ENCODE measurements at regions not wholly inside any gene's neighbourhood (a gene's known extent, or its start where the extent isn't known, plus 50 kb on each side); places are given as distances from the start of the nearest gene placed in this dataset.

GRCh38 chrX:39652336-39652735 is 445.4 kb downstream of the BCOR start:
- POLR2A ChIA-PET: no interaction called here
- Histone ChIP-seq H3K4me3 (ENCODE audit: low read depth, low read length) (no peak overlapping the region), H3K36me3 (ENCODE audit: control insufficient read depth, insufficient read depth, low read length) (no peaks in the 10 kb centered on the region), H3K27me3 (ENCODE audit: control insufficient read depth, insufficient read depth, low read length) (no peaks in the 10 kb centered on the region)
- TF ChIP-seq, protein P1, sequence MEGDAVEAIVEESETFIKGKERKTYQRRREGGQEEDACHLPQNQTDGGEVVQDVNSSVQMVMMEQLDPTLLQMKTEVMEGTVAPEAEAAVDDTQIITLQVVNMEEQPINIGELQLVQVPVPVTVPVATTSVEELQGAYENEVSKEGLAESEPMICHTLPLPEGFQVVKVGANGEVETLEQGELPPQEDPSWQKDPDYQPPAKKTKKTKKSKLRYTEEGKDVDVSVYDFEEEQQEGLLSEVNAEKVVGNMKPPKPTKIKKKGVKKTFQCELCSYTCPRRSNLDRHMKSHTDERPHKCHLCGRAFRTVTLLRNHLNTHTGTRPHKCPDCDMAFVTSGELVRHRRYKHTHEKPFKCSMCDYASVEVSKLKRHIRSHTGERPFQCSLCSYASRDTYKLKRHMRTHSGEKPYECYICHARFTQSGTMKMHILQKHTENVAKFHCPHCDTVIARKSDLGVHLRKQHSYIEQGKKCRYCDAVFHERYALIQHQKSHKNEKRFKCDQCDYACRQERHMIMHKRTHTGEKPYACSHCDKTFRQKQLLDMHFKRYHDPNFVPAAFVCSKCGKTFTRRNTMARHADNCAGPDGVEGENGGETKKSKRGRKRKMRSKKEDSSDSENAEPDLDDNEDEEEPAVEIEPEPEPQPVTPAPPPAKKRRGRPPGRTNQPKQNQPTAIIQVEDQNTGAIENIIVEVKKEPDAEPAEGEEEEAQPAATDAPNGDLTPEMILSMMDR (IDR thresholded peaks at IDR 0.05; ENCODE audit: insufficient read depth, low read depth, low read length): peak; percentile 42
- no peak for DNase-seq (ENCODE audit: low read depth)
- CTCF ChIA-PET: interaction anchor here (0.8 to 2.1 kb wide), 2 partner anchors 10 to 452 kb away, joined by 3 to 6 read pairs; no protein-coding TSS in a partner anchor

DNA sequence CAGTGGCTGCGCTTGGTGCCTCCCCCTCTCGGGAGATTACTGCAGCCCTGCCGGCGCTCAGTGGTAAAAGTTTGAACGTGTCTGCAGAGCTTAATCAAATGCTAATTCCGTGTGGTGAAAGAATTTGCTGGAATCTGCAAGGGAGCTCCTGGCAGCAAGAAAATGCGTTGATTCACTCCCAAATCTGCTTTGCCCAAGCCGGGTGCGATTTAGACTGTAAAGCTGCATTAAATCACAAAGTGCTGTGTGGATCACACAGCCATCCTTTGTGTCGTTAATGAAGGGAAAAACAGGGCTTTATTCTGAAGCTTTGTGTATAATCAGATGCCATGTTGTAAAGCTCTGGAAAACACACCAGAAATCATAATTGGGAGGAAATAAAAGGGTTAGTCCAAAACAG is 444.1 kb downstream of the BCOR start:
- TF ChIP-seq, protein P1 (IDR thresholded peaks at IDR 0.05; ENCODE audit: insufficient read depth, low read depth, low read length): no peak
- CTCF ChIA-PET: no interaction called here
- POLR2A ChIA-PET: no interaction called here
- no peak overlapping the region for H3K4me3 ChIP-seq (ENCODE audit: low read depth, low read length)
- no peak for DNase-seq (ENCODE audit: low read depth)
- no peaks in the 10 kb centered on the region for H3K27me3 ChIP-seq (ENCODE audit: control insufficient read depth, insufficient read depth, low read length)
- no peaks in the 10 kb centered on the region for H3K36me3 ChIP-seq (ENCODE audit: control insufficient read depth, insufficient read depth, low read length)

DNA sequence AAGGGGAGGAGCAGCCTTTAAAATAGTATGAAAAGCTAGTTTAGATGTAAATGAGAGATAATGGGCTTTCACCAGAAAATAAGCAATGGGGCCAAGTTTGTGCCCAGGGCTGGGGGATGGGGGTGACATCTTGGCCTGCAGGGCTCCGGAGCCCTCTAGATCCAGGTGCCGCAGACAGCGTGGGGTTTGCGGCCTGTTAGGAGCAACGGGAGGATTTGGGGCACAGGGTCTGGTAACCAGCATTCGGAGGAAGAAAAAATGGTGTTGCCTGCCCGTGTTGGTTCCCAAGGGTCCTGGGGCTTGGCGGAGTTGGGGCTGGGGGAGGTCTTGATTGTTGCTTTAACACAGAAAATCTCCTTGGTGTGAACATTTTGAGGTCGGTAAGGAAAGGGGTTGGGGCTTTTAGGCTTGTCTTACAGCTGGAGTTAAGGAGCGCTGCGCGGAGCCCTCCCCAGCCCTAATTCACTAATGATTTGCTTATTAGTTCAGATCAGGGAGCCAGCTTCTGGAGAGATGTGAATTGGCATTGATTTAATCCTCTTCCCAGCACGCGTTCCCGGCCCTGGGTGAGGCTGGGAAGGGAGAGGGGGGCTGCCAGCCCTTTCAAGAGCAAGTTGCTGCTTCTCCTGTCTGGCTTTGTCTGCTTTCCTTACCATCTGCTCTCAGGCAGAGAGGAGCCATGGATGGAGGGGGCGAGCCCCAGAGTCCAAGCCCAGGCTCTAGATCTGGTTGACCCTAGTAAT is 443.4 kb downstream of the BCOR start:
- ChIA-PET CTCF (no interaction called here), POLR2A (no interaction called here)
- no peaks in the 10 kb centered on the region for H3K36me3 ChIP-seq (ENCODE audit: control insufficient read depth, insufficient read depth, low read length)
- H3K4me3 ChIP-seq (ENCODE audit: low read depth, low read length): no peak overlapping the region
- H3K27me3 ChIP-seq (ENCODE audit: control insufficient read depth, insufficient read depth, low read length): no peaks in the 10 kb centered on the region
- no peak for DNase-seq (ENCODE audit: low read depth)
- TF ChIP-seq, protein P1 (IDR thresholded peaks at IDR 0.05; ENCODE audit: insufficient read depth, low read depth, low read length): no peak

- no peak overlapping the region for H3K4me3 ChIP-seq (ENCODE audit: low read depth, low read length)
- ChIA-PET POLR2A (no interaction called here), CTCF (no interaction called here)
- H3K36me3 ChIP-seq (ENCODE audit: control insufficient read depth, insufficient read depth, low read length): no peaks in the 10 kb centered on the region
- no peaks in the 10 kb centered on the region for H3K27me3 ChIP-seq (ENCODE audit: control insufficient read depth, insufficient read depth, low read length)
- TF ChIP-seq, protein P1 (IDR thresholded peaks at IDR 0.05; ENCODE audit: insufficient read depth, low read depth, low read length): no peak
- DNase-seq (ENCODE audit: low read depth): no peak
These were observed 442.8 kb downstream of the BCOR start for GRCh38 chrX:39654952-39655351.

DNA sequence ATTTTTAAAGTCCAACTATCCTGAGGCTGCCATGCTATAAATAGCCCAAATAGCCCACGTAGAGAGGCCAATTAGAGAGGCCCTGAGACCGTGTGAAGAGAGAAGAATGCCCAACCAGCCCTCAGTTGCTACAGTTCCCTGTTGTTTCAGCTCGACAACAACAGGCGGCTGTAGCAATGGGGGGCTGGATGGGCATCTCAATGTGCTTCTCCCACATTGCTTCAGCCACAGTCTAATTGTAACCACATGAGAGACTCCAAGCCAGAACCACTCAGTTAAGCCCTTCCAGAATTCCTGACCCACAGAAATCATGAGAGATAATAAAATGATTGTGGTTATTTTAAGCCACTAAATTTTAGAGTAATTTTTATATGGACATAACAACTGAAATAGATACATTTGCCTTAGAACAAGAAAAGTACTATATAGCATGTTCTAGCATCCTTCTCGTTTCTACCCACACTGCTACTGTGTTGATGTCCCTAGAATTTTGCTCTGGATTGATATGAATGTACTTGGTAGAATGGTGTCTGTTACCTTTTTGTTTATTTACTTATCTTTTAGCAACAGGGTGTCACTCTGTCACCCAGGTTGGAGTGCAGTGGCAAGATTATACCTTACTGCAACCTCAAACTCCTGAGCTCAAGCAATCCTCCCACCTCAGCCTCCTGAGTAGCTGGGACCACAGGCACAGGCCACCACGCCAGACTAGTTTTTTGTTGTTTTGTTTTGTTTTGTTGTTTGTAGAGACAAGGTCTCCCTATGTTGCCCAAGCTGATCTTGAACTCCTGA is 436.4 kb downstream of the BCOR start:
- Histone ChIP-seq H3K27me3 (ENCODE audit: control insufficient read depth, insufficient read depth, low read length) (no peaks in the 10 kb centered on the region), H3K4me3 (ENCODE audit: low read depth, low read length) (no peak overlapping the region), H3K36me3 (ENCODE audit: control insufficient read depth, insufficient read depth, low read length) (no peaks in the 10 kb centered on the region)
- ChIA-PET CTCF (interaction anchor here (1.7 kb wide), 1 partner anchor 10 kb away, joined by 6 read pairs; no protein-coding TSS in a partner anchor), POLR2A (no interaction called here)
- TF ChIP-seq, protein P1 (IDR thresholded peaks at IDR 0.05; ENCODE audit: insufficient read depth, low read depth, low read length): no peak
- no peak for DNase-seq (ENCODE audit: low read depth)

Data from BJ (cell line).